ENCODE measurements at regions not wholly inside any gene's neighbourhood (a gene's known extent, or its start where the extent isn't known, plus 50 kb on each side); places are given as distances from the start of the nearest gene placed in this dataset.

GRCh38 chr18:27750014-27750413, 426.9 kb downstream of the CDH2 start:
- DNase-seq = peak; percentile 62

GRCh38 chr18:27749194-27749593, 427.7 kb downstream of the CDH2 start:
- no peak for DNase-seq

DNA sequence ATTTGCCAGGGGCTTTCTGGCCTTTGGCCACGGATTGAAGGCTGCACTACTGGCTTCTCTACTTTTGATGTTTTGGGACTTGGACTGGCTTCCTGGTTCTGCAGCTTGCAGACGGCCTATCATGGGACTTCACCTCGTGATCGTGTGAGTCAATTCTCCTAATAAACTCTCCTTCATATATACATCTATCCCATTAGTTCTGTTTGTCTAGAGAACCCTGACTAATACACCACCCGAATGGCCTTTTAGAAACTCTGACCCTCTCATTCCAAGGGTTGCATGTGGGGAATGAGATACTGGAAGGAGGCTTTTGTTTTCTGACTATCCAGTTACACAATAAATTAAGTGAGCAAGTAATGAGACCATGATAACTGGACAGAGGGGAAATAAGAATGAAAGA, 430.7 kb downstream of the CDH2 start:
- DNase-seq = no peak

GRCh38 chr18:27735117-27735516, 441.8 kb downstream of the CDH2 start:
- peak; percentile 31 for DNase-seq

DNA sequence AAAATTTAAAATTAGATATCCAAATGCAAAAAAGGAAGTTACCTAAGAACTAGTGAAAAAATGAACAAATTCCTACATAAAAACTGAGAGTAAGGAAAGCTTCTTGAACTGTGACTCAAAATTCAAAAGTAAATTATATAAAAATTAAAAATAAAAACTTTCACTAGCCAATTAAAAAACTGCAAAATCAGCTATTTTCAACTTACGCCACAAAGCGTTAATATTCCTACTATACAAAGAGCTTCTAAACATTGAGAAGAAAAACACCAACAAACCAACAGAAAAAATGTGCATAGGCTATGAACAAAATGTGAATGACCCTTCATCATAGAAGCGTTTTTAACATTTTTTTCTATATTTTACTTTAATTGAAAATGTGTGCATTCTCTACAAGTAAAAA, 445.7 kb downstream of the CDH2 start:
- DNase-seq = no peak

- no peak for DNase-seq
Measured at GRCh38 chr18:27728659-27729058, 448.3 kb downstream of the CDH2 start.

DNA sequence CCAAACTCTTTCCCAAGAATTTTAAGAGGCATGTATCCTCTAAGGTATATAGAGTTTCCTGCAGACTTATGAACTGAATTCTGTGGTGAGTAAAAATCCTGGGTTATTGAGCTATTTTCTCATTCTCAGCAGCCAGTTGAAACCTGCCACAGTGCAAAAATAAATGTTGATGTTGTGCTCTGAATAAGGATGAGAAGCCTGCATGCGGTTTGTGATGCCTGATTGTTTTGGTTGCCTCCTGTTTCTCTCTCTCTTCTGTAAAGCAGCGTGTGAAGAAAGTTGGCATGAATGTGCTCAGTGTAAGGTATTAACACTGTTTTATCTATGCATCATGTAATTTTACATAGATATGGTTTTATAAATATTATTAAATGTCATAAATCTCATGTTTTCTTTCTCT, 452.6 kb downstream of the CDH2 start:
- no peak for DNase-seq

GRCh38 chr18:27723168-27723567, 453.8 kb downstream of the CDH2 start:
- DNase-seq = no peak

- DNase-seq = no peak
Measured at GRCh38 chr18:27719680-27720079, 457.2 kb downstream of the CDH2 start.

GRCh38 chr18:27717816-27718215, 459.1 kb downstream of the CDH2 start:
- no peak for DNase-seq

- no peak for DNase-seq
Measured at GRCh38 chr18:27717250-27717649, 459.7 kb downstream of the CDH2 start.

DNA sequence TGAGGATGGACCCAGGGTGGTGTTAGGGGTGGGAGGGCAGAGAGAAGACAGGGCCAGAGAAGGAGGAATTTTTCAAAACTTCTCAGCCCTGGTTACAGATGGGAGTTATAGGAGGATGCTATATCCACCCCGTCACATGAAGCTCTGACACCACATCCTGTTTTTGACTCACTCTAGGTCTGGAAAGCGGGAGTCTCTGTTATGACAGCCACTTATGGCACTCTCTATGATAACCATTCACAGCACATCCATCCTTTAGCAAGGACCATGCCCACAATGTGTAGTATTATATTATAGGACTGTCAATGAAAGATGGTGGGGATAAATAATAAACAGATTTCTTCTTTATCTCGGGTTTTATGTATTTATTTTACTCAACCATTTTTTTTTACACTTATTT, 461.2 kb downstream of the CDH2 start:
- no peak for DNase-seq

GRCh38 chr18:27713738-27714095, 463.2 kb downstream of the CDH2 start:
- DNase-seq = peak; percentile 73

DNA sequence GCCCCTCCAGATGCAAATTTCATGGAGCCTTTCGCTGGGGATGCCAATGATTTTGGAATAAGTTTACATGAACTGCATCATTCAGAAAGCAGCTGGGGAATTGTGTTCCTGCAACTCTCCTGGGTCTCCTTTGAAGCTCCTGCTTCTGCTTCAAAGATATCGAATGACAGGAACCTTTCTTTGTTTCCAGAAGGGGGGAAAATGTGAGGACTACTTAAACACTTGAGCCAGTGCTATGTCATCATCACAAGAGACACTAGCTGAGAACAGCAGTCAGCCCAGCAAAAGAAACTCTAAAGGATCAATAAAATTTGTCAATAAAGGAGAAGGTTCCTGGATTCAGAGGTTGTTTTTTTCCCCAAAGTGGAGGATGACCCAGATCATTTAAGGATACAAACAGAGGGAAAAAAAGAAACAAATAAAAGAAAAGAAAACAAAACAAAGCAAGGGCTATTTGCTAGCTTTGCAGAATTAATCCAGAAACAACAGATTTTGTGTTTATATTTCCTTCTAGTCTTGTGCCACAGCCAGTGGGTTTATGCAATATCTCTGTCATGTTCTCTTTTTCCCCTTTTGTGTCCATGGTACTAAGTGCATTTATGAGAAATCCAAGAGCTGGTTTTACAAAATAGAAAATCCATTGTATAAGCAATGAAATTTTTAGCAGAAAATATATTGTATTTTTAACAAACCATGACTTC, 463.7 kb downstream of the CDH2 start:
- DNase-seq = peak; percentile 91

- DNase-seq = peak; percentile 65
Measured at GRCh38 chr18:27712066-27712465, 464.9 kb downstream of the CDH2 start.

- no peak for DNase-seq
Measured at GRCh38 chr18:27711382-27711781, 465.5 kb downstream of the CDH2 start.

DNA sequence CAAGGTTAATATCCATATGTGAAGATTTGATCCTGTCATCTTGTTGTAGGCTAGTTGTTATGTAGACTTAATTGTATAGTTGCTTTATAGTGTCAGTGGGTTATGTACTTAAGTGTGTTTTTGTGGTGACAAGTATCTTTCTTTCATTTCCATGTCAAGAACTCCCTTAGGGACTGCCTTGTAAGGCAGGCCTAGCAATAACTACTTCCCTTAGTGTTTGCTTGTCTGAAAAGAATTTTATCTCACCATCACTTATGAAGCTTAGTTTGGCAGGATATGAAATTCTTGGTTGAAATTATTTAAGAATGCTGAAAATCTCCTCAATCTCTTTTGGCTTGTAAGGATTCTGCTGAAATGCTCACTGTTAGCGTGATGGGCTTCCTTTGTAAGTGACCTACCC, 467.6 kb downstream of the CDH2 start:
- DNase-seq = no peak

DNA sequence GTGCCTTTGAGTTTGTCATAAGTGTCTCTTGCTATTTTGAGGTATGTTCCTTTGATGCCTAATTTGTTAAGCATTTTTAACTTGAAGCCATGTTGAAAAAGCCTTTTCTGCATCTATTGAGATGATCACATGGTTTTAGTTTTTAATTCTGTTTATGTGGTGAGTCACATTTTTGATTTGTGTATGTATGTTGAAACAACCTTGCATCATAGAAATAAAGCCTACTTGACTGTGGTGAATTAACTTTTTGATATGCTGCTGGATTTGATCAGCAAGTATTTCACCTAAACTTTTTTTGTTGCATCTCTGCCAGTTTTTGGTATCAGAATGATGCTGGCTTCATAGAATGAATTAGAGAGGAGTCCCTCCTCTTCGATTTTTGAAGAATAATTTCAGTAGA, 469.7 kb downstream of the CDH2 start:
- DNase-seq = no peak

GRCh38 chr18:27704736-27705361, 472.1 kb downstream of the CDH2 start:
- no peak for DNase-seq

GRCh38 chr18:27699137-27699536, 477.8 kb downstream of the CDH2 start:
- DNase-seq = no peak

DNA sequence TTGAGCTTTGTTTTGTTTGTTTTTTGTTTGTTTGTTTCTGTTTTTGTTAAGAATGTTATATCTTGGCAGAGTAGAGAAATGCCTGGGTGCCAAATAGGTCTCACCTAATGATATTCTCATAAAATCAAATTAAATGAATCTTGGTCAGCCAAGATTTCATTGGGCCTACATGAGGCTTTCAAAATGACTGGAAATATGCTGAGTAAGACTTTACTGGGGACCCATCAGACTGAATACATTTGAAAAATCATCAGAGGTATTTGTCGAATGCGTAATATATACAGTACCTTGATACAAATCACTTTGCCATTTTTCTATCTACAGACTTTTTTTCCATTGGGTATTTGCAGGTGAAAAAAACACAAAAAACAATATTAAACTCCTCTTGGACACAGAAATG, 480.8 kb downstream of the CDH2 start:
- DNase-seq = no peak

- DNase-seq = no peak
Measured at GRCh38 chr18:27695503-27695902, 481.4 kb downstream of the CDH2 start.

GRCh38 chr18:27695052-27695451, 481.9 kb downstream of the CDH2 start:
- no peak for DNase-seq

DNA sequence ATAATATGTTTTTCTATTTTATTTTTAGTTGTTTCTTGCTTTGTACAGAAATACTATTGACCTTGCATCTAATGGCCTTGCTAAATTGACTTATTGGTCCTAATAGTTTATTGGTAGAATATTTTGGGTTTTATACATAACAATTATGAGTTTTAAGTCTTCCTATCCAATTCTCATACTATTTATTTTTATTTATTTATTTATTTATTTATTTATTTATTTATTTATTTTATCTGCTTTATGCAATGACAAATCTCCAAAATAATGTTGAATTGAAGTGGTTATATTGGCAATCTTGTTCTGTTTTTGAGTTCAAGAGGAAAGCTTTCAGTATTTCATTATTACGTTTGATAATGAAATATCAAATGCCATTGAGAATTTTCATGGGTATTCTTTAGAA, 488.3 kb downstream of the CDH2 start:
- DNase-seq = no peak

DNA sequence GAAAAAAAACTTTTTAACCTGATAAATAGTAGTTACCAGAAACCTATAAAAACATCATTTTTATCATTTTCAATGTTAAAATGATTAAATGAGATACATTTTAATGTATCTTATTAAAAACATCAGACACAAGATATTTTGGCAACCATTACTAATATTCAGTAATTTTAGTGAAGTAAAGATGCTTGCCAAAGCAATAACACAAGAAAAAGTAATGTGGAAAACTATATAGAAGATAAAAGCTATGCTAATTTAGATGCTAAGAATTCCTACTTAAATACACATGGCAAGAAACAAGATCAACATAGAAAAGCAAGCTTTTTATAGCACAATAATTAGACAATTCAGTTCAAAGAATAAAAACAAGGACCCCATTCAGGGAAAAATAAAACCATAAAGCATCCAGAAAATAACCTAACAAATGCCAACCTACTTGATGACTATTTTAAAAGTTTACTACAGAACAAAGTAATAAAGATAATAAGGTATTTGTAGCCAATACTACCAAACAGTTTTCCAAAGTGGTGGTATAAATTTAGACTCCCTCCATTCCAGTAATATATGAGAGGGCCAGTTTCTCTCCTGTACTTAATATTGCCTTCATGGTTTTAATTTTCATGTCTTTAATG, 489.5 kb downstream of the CDH2 start:
- DNase-seq = no peak
